ENCODE measurements at regions not wholly inside any gene's neighbourhood (a gene's known extent, or its start where the extent isn't known, plus 50 kb on each side); places are given as distances from the start of the nearest gene placed in this dataset.
"Not testable (repeated sequence)": the region's sequence is repeated elsewhere in the genome, so short reads cannot be mapped to it uniquely, and the experiment has no call there.

GRCh38 chr7:115276791-115277190, 354.9 kb downstream of the MDFIC start:
- DNase-seq (ENCODE audit: low spot score) = no peak

- DNase-seq (ENCODE audit: low spot score) = not testable (repeated sequence)
Observed at GRCh38 chr7:115273855-115274254, 352.0 kb downstream of the MDFIC start.

GRCh38 chr7:115273139-115273772, 351.4 kb downstream of the MDFIC start:
- DNase-seq (ENCODE audit: low spot score) = no peak

- DNase-seq (ENCODE audit: low spot score) = no peak
Observed at GRCh38 chr7:115271332-115272235, 349.7 kb downstream of the MDFIC start.

- DNase-seq (ENCODE audit: low spot score) = no peak
Observed at GRCh38 chr7:115269486-115269885, 347.6 kb downstream of the MDFIC start.

- no peak for DNase-seq (ENCODE audit: low spot score)
Observed at GRCh38 chr7:115267503-115267902, 345.6 kb downstream of the MDFIC start.

GRCh38 chr7:115260381-115260780, 338.5 kb downstream of the MDFIC start:
- no peak for DNase-seq (ENCODE audit: low spot score)

- no peak for DNase-seq (ENCODE audit: low spot score)
Observed at GRCh38 chr7:115252461-115252860, 330.6 kb downstream of the MDFIC start.

GRCh38 chr7:115249080-115249479, 327.2 kb downstream of the MDFIC start:
- DNase-seq (ENCODE audit: low spot score) = no peak

GRCh38 chr7:115241151-115241550, 319.3 kb downstream of the MDFIC start:
- no peak for DNase-seq (ENCODE audit: low spot score)

- no peak for DNase-seq (ENCODE audit: low spot score)
Observed at GRCh38 chr7:115240242-115240641, 318.3 kb downstream of the MDFIC start.

GRCh38 chr7:115235075-115235474, 313.2 kb downstream of the MDFIC start:
- no peak for DNase-seq (ENCODE audit: low spot score)

GRCh38 chr7:115233809-115234208, 311.9 kb downstream of the MDFIC start:
- DNase-seq (ENCODE audit: low spot score) = no peak

- DNase-seq (ENCODE audit: low spot score) = no peak
Observed at GRCh38 chr7:115232041-115232440, 310.1 kb downstream of the MDFIC start.

GRCh38 chr7:115230882-115231571, 309.1 kb downstream of the MDFIC start:
- DNase-seq (ENCODE audit: low spot score) = peak; percentile 91

- DNase-seq (ENCODE audit: low spot score) = peak; percentile 50
Observed at GRCh38 chr7:115229401-115230105, 307.7 kb downstream of the MDFIC start.

GRCh38 chr7:115227473-115228235, 305.8 kb downstream of the MDFIC start:
- DNase-seq (ENCODE audit: low spot score) = no peak

GRCh38 chr7:115226410-115226809, 304.5 kb downstream of the MDFIC start:
- DNase-seq (ENCODE audit: low spot score) = no peak

- no peak for DNase-seq (ENCODE audit: low spot score)
Observed at GRCh38 chr7:115224922-115225321, 303.0 kb downstream of the MDFIC start.

- DNase-seq (ENCODE audit: low spot score) = no peak
Observed at GRCh38 chr7:115223959-115224358, 302.1 kb downstream of the MDFIC start.

- no peak for DNase-seq (ENCODE audit: low spot score)
Observed at GRCh38 chr7:115221456-115221855, 299.6 kb downstream of the MDFIC start.

Measured in umbilical cord (tissue), 1 donor.